Large intestine (tissue), 3 donors: ENCODE measurements at regions not wholly inside any gene's neighbourhood (a gene's known extent, or its start where the extent isn't known, plus 50 kb on each side); places are given as distances from the start of the nearest gene placed in this dataset.
"Not testable (repeated sequence)": the region's sequence is repeated elsewhere in the genome, so short reads cannot be mapped to it uniquely, and the experiment has no call there.

Experiments used
- DNase-seq, 2 donors: peaks; one replicate each; pipeline versions ENCODE4 v3.0.0 to v3.0.0-alpha.2; 2013
- H3K27ac ChIP-seq: one replicate; pipeline ENCODE4 v1.5.1; 2013; ENCODE audit warnings: low read length
- H3K27me3 ChIP-seq: 2 replicates; pipeline ENCODE4 v1.6.1; 2013; ENCODE audit warnings: low read length; ENCODE audit not compliant: control insufficient read depth, insufficient read depth
- H3K36me3 ChIP-seq: 2 replicates; pipeline ENCODE4 v1.6.1; 2013; ENCODE audit warnings: low read length; ENCODE audit not compliant: control insufficient read depth, insufficient read depth
- H3K4me1 ChIP-seq: one replicate; pipeline ENCODE4 v1.6.1; 2013; ENCODE audit warnings: low read length; ENCODE audit not compliant: control insufficient read depth, insufficient read depth
- H3K4me3 ChIP-seq: one replicate; pipeline ENCODE4 v1.5.1; 2013; ENCODE audit warnings: low read length
- H3K9me3 ChIP-seq: one replicate; pipeline ENCODE4 v1.6.1; 2013; ENCODE audit warnings: mild to moderate bottlenecking, low read depth, low read length, moderate library complexity; ENCODE audit not compliant: control insufficient read depth
- WGBS: methylation state at CpG from one replicate; pipeline ENCODE4 v1.1.5; 2013; ENCODE audit warnings: low lambda C conversion rate; ENCODE audit not compliant: insufficient coverage; 5-methylcytosine and 5-hydroxymethylcytosine counted together

- no peaks in the 10 kb centered on the region for H3K27me3 ChIP-seq
- H3K27ac ChIP-seq: no peak overlapping the region
- H3K9me3 ChIP-seq: no peaks in the 10 kb centered on the region
- DNase-seq: no peak
- H3K4me3 ChIP-seq: no peak overlapping the region
- H3K4me1 ChIP-seq: no peaks in the 10 kb centered on the region
- no peaks in the 10 kb centered on the region for H3K36me3 ChIP-seq
- 57% methylated on average over 1 of the region's 4 CpGs for WGBS
Observed at GRCh38 chr18:11366410-11366809, 217.0 kb upstream of the PIEZO2 start.

DNA sequence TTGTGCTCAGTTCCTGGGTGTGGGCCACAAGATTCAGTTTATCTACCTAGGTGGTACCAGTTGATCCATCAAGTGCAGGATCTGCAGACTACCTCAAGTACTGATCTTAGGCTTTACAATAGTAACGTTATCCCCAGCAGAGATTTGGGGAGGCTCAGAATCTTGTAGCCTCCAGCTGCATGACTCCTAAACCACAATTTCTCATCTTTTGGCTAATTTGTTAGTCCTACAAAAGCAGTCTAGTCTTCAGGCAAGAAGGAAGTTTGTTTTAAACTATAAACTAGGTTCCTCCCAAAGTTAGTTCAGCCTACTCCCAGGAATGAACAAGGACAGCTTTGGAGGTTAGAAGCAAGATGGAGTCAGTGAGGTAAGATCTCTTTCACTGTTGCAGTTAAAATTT lies 213.5 kb upstream of the PIEZO2 start:
- no peak overlapping the region for H3K4me3 ChIP-seq
- H3K36me3 ChIP-seq: no peaks in the 10 kb centered on the region
- H3K9me3 ChIP-seq: no peaks in the 10 kb centered on the region
- no CpG with 5 or more reads among the region's 1 CpG for WGBS
- no peak for DNase-seq
- H3K27ac ChIP-seq: no peak overlapping the region
- no peaks in the 10 kb centered on the region for H3K27me3 ChIP-seq
- no peaks in the 10 kb centered on the region for H3K4me1 ChIP-seq

DNA sequence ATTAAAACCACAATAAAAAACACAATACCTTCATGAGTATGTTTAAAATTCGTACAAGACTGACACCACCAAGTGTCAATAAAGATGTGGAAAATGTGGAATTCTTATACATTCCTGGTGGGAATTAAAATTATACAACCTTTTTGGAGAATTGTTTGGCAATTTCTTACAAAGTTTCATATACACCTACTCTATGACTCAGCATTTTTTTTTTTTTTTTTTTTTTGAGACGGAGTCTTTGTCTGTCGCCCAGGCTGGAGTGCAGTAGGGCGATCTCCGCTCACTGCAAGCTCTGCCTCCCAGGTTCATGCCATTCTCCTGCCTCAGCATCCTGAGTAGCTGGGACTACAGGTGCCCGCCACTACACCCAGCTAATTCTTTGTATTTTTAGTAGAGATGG lies 212.5 kb upstream of the PIEZO2 start:
- H3K9me3 ChIP-seq, H3K27me3 ChIP-seq, DNase-seq, H3K4me1 ChIP-seq, H3K36me3 ChIP-seq, H3K4me3 ChIP-seq, H3K27ac ChIP-seq: not testable (repeated sequence)
- no CpG with 5 or more reads among the region's 6 CpGs for WGBS

GRCh38 chr18:11357678-11358077 lies 208.3 kb upstream of the PIEZO2 start:
- H3K4me3 ChIP-seq: no peak overlapping the region
- WGBS: no CpG with 5 or more reads among the region's 1 CpG
- H3K9me3 ChIP-seq: no peaks in the 10 kb centered on the region
- no peak overlapping the region for H3K27ac ChIP-seq
- no peaks in the 10 kb centered on the region for H3K36me3 ChIP-seq
- H3K4me1 ChIP-seq: no peaks in the 10 kb centered on the region
- DNase-seq: no peak
- no peaks in the 10 kb centered on the region for H3K27me3 ChIP-seq

- H3K9me3 ChIP-seq: peaks cover 12% of the 10 kb centered on the region
- DNase-seq, H3K4me1 ChIP-seq, H3K4me3 ChIP-seq, H3K27me3 ChIP-seq, H3K36me3 ChIP-seq, H3K27ac ChIP-seq: not testable (repeated sequence)
- no CpG with 5 or more reads among the region's 18 CpGs for WGBS
Observed at GRCh38 chr18:11344576-11344975, 195.2 kb upstream of the PIEZO2 start.

DNA sequence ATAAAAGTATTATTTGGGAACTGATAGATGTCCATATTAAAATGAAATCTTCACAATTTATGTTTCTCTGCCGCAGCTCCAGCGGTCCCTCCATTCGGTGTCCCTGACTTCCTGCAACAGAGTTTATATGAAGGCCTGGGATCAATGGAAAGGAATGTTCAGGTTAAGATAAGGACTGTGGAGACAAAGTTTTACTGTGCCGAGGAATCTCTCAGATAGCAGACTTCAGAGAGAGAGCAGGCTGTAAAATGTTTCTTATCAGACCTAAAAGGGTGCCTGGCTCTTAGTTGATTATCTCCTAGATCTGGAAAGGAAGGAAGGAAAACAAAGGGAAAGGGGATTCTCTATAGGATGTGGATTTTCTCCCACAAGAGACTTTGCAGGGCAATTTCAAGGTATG lies 193.7 kb upstream of the PIEZO2 start:
- no peaks in the 10 kb centered on the region for H3K27me3 ChIP-seq
- no peak overlapping the region for H3K27ac ChIP-seq
- no peak for DNase-seq
- H3K36me3 ChIP-seq: no peaks in the 10 kb centered on the region
- H3K9me3 ChIP-seq: peaks cover 12% of the 10 kb centered on the region
- no CpG with 5 or more reads among the region's 4 CpGs for WGBS
- H3K4me3 ChIP-seq: no peak overlapping the region
- H3K4me1 ChIP-seq: no peaks in the 10 kb centered on the region

DNA sequence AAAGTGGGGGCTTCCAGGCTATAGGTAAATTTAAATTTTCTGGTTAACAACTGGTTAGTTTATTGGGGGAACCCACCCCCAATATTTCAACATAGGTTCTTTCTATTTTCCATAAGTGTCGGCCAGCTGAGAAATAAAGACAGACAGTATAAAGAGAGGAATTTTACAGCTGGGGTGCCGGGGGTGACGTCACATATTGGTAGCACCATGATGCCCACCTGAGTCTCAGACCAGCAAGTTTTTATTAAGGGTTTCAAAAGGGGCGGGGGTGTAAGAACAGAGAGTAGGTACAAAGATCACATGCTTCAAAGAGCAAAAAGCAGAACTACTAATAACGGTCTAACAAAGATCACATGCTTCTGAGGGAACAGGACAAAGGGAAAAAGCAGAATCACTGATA lies 192.7 kb upstream of the PIEZO2 start:
- H3K27ac ChIP-seq, H3K27me3 ChIP-seq, H3K4me1 ChIP-seq, H3K4me3 ChIP-seq, H3K36me3 ChIP-seq, DNase-seq: not testable (repeated sequence)
- WGBS: no CpG with 5 or more reads among the region's 5 CpGs
- peaks cover 12% of the 10 kb centered on the region for H3K9me3 ChIP-seq

- Histone ChIP-seq H3K9me3 (peaks cover 7% of the 10 kb centered on the region), H3K4me1 (no peaks in the 10 kb centered on the region), H3K36me3 (no peaks in the 10 kb centered on the region), H3K27me3 (no peaks in the 10 kb centered on the region), H3K27ac (no peak overlapping the region), H3K4me3 (no peak overlapping the region)
- DNase-seq: no peak
Observed at GRCh38 chr18:11339188-11339775, 189.9 kb upstream of the PIEZO2 start.

GRCh38 chr18:11336241-11336640 lies 186.9 kb upstream of the PIEZO2 start:
- H3K4me3 ChIP-seq: no peak overlapping the region
- no peaks in the 10 kb centered on the region for H3K9me3 ChIP-seq
- H3K4me1 ChIP-seq: no peaks in the 10 kb centered on the region
- 73% methylated on average over 2 of the region's 3 CpGs for WGBS
- H3K27ac ChIP-seq: no peak overlapping the region
- no peaks in the 10 kb centered on the region for H3K36me3 ChIP-seq
- DNase-seq: no peak
- no peaks in the 10 kb centered on the region for H3K27me3 ChIP-seq

- Histone ChIP-seq H3K4me1 (no peaks in the 10 kb centered on the region), H3K27me3 (no peaks in the 10 kb centered on the region), H3K9me3 (no peaks in the 10 kb centered on the region), H3K36me3 (no peaks in the 10 kb centered on the region), H3K27ac (no peak overlapping the region), H3K4me3 (no peak overlapping the region)
- DNase-seq: no peak
- WGBS: 100% methylated on average over 1 of the region's 4 CpGs
Observed at GRCh38 chr18:11327391-11328009, 178.1 kb upstream of the PIEZO2 start.
